PC-9 (cell line): ENCODE measurements at regions not wholly inside any gene's neighbourhood (a gene's known extent, or its start where the extent isn't known, plus 50 kb on each side); places are given as distances from the start of the nearest gene placed in this dataset.

Experiments used
- CTCF ChIP-seq: fragments of 200-600 bp; sonication (generic); conservative IDR thresholded peaks from 2 replicates; pipeline ENCODE4 v1.6.1; 2017; ENCODE audit warnings: mixed run types, antibody characterized with exemption, mild to moderate bottlenecking, moderate library complexity
- EZH2 ChIP-seq: fragments of 200-600 bp; sonication (generic); IDR thresholded peaks from 2 replicates; pipeline ENCODE4 v1.8.0; 2017; ENCODE audit warnings: antibody characterized with exemption, low read depth

GRCh38 chr1:81695741-81696140 is 105.0 kb upstream of the ADGRL2 start:
- TF ChIP-seq CTCF = no peak
- TF ChIP-seq EZH2 = no peak
